ENCODE measurements at regions not wholly inside any gene's neighbourhood (a gene's known extent, or its start where the extent isn't known, plus 50 kb on each side); places are given as distances from the start of the nearest gene placed in this dataset.

GRCh38 chr9:30799527-30800101 lies 1584.8 kb upstream of the ACO1 start:
- DNase-seq (ENCODE audit: low read depth, low spot score): no peak
- in situ Hi-C loops (cut with HindIII; ENCODE audit: low pct_unique_long_range_greater_than_20kb, low sequenced_read_pairs) (no loop called here), intact Hi-C loops (cut with micrococcal nuclease; ENCODE audit: unreplicated experiment) (no loop called here)
- H3K27ac ChIP-seq (ENCODE audit: low read length): no peak overlapping the region
- H3K9me3 ChIP-seq (ENCODE audit: control insufficient read depth, insufficient read depth, low read depth, low read length): no peaks in the 10 kb centered on the region
- H3K4me3 ChIP-seq (ENCODE audit: low read depth in 2 of 2, low read length in 2 of 2): no peak overlapping the region
- TF ChIP-seq SIN3A (IDR thresholded peaks at IDR 0.05; ENCODE audit: borderline replicate concordance, insufficient read depth, low read depth, low read length): no peak
- TF ChIP-seq POLR2AphosphoS5 (IDR thresholded peaks at IDR 0.05; ENCODE audit: low read depth, low read length): no peak
- no peak for TF ChIP-seq CTCF (IDR thresholded peaks at IDR 0.05)
- TF ChIP-seq REST (IDR thresholded peaks at IDR 0.05; ENCODE audit: insufficient read depth in 1 of 2, low read depth in 2 of 2, low read length in 1 of 2): no peak
- TF ChIP-seq TCF7L2 (IDR thresholded peaks at IDR 0.05; ENCODE audit: low read depth, low read length): no peak
- BruUV-seq (replicated peaks): no TSS peak
- no peaks in the 10 kb centered on the region for H3K27me3 ChIP-seq (ENCODE audit: control insufficient read depth, insufficient read depth, low read length)
- POLR2A ChIA-PET: no interaction called here
- no peak for ATAC-seq
- no peaks in the 10 kb centered on the region for H3K4me1 ChIP-seq (ENCODE audit: control insufficient read depth, insufficient read depth, low read length)
- CTCF ChIA-PET: no interaction called here
- no peaks in the 10 kb centered on the region for H3K36me3 ChIP-seq (ENCODE audit: control insufficient read depth, insufficient read depth, low read length)

GRCh38 chr9:30800421-30800820 lies 1584.0 kb upstream of the ACO1 start:
- no peak for ATAC-seq
- H3K27ac ChIP-seq (ENCODE audit: low read length): no peak overlapping the region
- H3K27me3 ChIP-seq (ENCODE audit: control insufficient read depth, insufficient read depth, low read length): no peaks in the 10 kb centered on the region
- in situ Hi-C loops (cut with HindIII; ENCODE audit: low pct_unique_long_range_greater_than_20kb, low sequenced_read_pairs): no loop called here
- no peak for DNase-seq (ENCODE audit: low read depth, low spot score)
- ChIA-PET POLR2A (no interaction called here), CTCF (no interaction called here)
- no peaks in the 10 kb centered on the region for H3K9me3 ChIP-seq (ENCODE audit: control insufficient read depth, insufficient read depth, low read depth, low read length)
- TF ChIP-seq CTCF (IDR thresholded peaks at IDR 0.05): no peak
- H3K4me3 ChIP-seq (ENCODE audit: low read depth in 2 of 2, low read length in 2 of 2): no peak overlapping the region
- no peaks in the 10 kb centered on the region for H3K36me3 ChIP-seq (ENCODE audit: control insufficient read depth, insufficient read depth, low read length)
- no TSS peak for BruUV-seq (replicated peaks)
- H3K4me1 ChIP-seq (ENCODE audit: control insufficient read depth, insufficient read depth, low read length): no peaks in the 10 kb centered on the region
- intact Hi-C loops (cut with micrococcal nuclease; ENCODE audit: unreplicated experiment): no loop called here

- BruUV-seq (replicated peaks): no TSS peak
- Histone ChIP-seq H3K9me3 (ENCODE audit: control insufficient read depth, insufficient read depth, low read depth, low read length) (no peaks in the 10 kb centered on the region), H3K4me1 (ENCODE audit: control insufficient read depth, insufficient read depth, low read length) (no peaks in the 10 kb centered on the region), H3K27me3 (ENCODE audit: control insufficient read depth, insufficient read depth, low read length) (no peaks in the 10 kb centered on the region), H3K27ac (ENCODE audit: low read length) (no peak overlapping the region), H3K36me3 (ENCODE audit: control insufficient read depth, insufficient read depth, low read length) (no peaks in the 10 kb centered on the region), H3K4me3 (ENCODE audit: low read depth in 2 of 2, low read length in 2 of 2) (no peak overlapping the region)
- CTCF ChIA-PET: no interaction called here
- ATAC-seq (no peak), DNase-seq (ENCODE audit: low read depth, low spot score) (no peak)
- in situ Hi-C loops (cut with HindIII; ENCODE audit: low pct_unique_long_range_greater_than_20kb, low sequenced_read_pairs) (no loop called here), intact Hi-C loops (cut with micrococcal nuclease; ENCODE audit: unreplicated experiment) (no loop called here)
- POLR2A ChIA-PET: no interaction called here
- TF ChIP-seq POLR2AphosphoS5 (IDR thresholded peaks at IDR 0.05; ENCODE audit: low read depth, low read length): no peak
- no peak for TF ChIP-seq CTCF (IDR thresholded peaks at IDR 0.05)
- TF ChIP-seq REST (IDR thresholded peaks at IDR 0.05; ENCODE audit: insufficient read depth in 1 of 2, low read depth in 2 of 2, low read length in 1 of 2): no peak
- TF ChIP-seq SIN3A (IDR thresholded peaks at IDR 0.05; ENCODE audit: borderline replicate concordance, insufficient read depth, low read depth, low read length): no peak
- no peak for TF ChIP-seq TCF7L2 (IDR thresholded peaks at IDR 0.05; ENCODE audit: low read depth, low read length)
Measured at GRCh38 chr9:30812821-30813220, 1571.6 kb upstream of the ACO1 start.
